ENCODE measurements at regions not wholly inside any gene's neighbourhood (a gene's known extent, or its start where the extent isn't known, plus 50 kb on each side); places are given as distances from the start of the nearest gene placed in this dataset.
"Not testable (repeated sequence)": the region's sequence is repeated elsewhere in the genome, so short reads cannot be mapped to it uniquely, and the experiment has no call there.

- no peaks in the 10 kb centered on the region for H3K4me1 ChIP-seq (ENCODE audit: insufficient read depth, low read length)
- H3K27me3 ChIP-seq (ENCODE audit: insufficient read depth, low read length): no peaks in the 10 kb centered on the region
- H3K4me3 ChIP-seq (ENCODE audit: low read length): no peak overlapping the region
- no peaks in the 10 kb centered on the region for H3K9me3 ChIP-seq (ENCODE audit: low read depth, low read length)
Observed at GRCh38 chr14:105888784-105889665, 362.6 kb downstream of the TMEM121 start.

- Histone ChIP-seq H3K4me1 (ENCODE audit: insufficient read depth, low read length) (no peaks in the 10 kb centered on the region), H3K4me3 (ENCODE audit: low read length) (no peak overlapping the region), H3K9me3 (ENCODE audit: low read depth, low read length) (no peaks in the 10 kb centered on the region), H3K27me3 (ENCODE audit: insufficient read depth, low read length) (no peaks in the 10 kb centered on the region)
Observed at GRCh38 chr14:105889666-105890473, 363.5 kb downstream of the TMEM121 start.

GRCh38 chr14:105890474-105891220 lies 364.3 kb downstream of the TMEM121 start:
- Histone ChIP-seq H3K4me1 (ENCODE audit: insufficient read depth, low read length) (no peaks in the 10 kb centered on the region), H3K9me3 (ENCODE audit: low read depth, low read length) (no peaks in the 10 kb centered on the region), H3K27me3 (ENCODE audit: insufficient read depth, low read length) (no peaks in the 10 kb centered on the region), H3K4me3 (ENCODE audit: low read length) (no peak overlapping the region)

GRCh38 chr14:105891221-105891602 lies 364.8 kb downstream of the TMEM121 start:
- Histone ChIP-seq H3K27me3 (ENCODE audit: insufficient read depth, low read length) (no peaks in the 10 kb centered on the region), H3K4me1 (ENCODE audit: insufficient read depth, low read length) (no peaks in the 10 kb centered on the region), H3K4me3 (ENCODE audit: low read length) (no peak overlapping the region), H3K9me3 (ENCODE audit: low read depth, low read length) (no peaks in the 10 kb centered on the region)

GRCh38 chr14:105891631-105892452 lies 365.5 kb downstream of the TMEM121 start:
- no peaks in the 10 kb centered on the region for H3K4me1 ChIP-seq (ENCODE audit: insufficient read depth, low read length)
- no peaks in the 10 kb centered on the region for H3K27me3 ChIP-seq (ENCODE audit: insufficient read depth, low read length)
- H3K9me3 ChIP-seq (ENCODE audit: low read depth, low read length): no peaks in the 10 kb centered on the region
- H3K4me3 ChIP-seq (ENCODE audit: low read length): no peak overlapping the region

- not testable (repeated sequence) for H3K27me3 ChIP-seq (ENCODE audit: insufficient read depth, low read length); H3K4me3 ChIP-seq (ENCODE audit: low read length)
Observed at GRCh38 chr14:105892453-105893441, 366.4 kb downstream of the TMEM121 start.

GRCh38 chr14:105893686-105894085 lies 367.3 kb downstream of the TMEM121 start:
- not testable (repeated sequence) for H3K4me1 ChIP-seq (ENCODE audit: insufficient read depth, low read length); H3K4me3 ChIP-seq (ENCODE audit: low read length); H3K9me3 ChIP-seq (ENCODE audit: low read depth, low read length); H3K27me3 ChIP-seq (ENCODE audit: insufficient read depth, low read length)

More at GRCh38 chr14:105892453-105893441, 366.4 kb downstream of the TMEM121 start:
- not testable (repeated sequence) for H3K4me1 ChIP-seq (ENCODE audit: insufficient read depth, low read length); H3K9me3 ChIP-seq (ENCODE audit: low read depth, low read length)

GRCh38 chr14:105894125-105894977 lies 368.0 kb downstream of the TMEM121 start:
- Histone ChIP-seq H3K27me3 (ENCODE audit: insufficient read depth, low read length) (no peaks in the 10 kb centered on the region), H3K4me1 (ENCODE audit: insufficient read depth, low read length) (no peaks in the 10 kb centered on the region), H3K4me3 (ENCODE audit: low read length) (no peak overlapping the region), H3K9me3 (ENCODE audit: low read depth, low read length) (no peaks in the 10 kb centered on the region)

GRCh38 chr14:105894978-105895881 lies 368.8 kb downstream of the TMEM121 start:
- Histone ChIP-seq H3K9me3 (ENCODE audit: low read depth, low read length) (no peaks in the 10 kb centered on the region), H3K4me3 (ENCODE audit: low read length) (no peak overlapping the region), H3K4me1 (ENCODE audit: insufficient read depth, low read length) (no peaks in the 10 kb centered on the region), H3K27me3 (ENCODE audit: insufficient read depth, low read length) (no peaks in the 10 kb centered on the region)

GRCh38 chr14:105896206-105896605 lies 369.8 kb downstream of the TMEM121 start:
- not testable (repeated sequence) for H3K4me1 ChIP-seq (ENCODE audit: insufficient read depth, low read length); H3K4me3 ChIP-seq (ENCODE audit: low read length); H3K27me3 ChIP-seq (ENCODE audit: insufficient read depth, low read length); H3K9me3 ChIP-seq (ENCODE audit: low read depth, low read length)

GRCh38 chr14:105896961-105897724 lies 370.8 kb downstream of the TMEM121 start:
- H3K27me3 ChIP-seq (ENCODE audit: insufficient read depth, low read length); H3K4me3 ChIP-seq (ENCODE audit: low read length); H3K4me1 ChIP-seq (ENCODE audit: insufficient read depth, low read length); H3K9me3 ChIP-seq (ENCODE audit: low read depth, low read length): not testable (repeated sequence)

Measured in mononuclear cell (primary cell).